ENCODE measurements at regions not wholly inside any gene's neighbourhood (a gene's known extent, or its start where the extent isn't known, plus 50 kb on each side); places are given as distances from the start of the nearest gene placed in this dataset.

DNA sequence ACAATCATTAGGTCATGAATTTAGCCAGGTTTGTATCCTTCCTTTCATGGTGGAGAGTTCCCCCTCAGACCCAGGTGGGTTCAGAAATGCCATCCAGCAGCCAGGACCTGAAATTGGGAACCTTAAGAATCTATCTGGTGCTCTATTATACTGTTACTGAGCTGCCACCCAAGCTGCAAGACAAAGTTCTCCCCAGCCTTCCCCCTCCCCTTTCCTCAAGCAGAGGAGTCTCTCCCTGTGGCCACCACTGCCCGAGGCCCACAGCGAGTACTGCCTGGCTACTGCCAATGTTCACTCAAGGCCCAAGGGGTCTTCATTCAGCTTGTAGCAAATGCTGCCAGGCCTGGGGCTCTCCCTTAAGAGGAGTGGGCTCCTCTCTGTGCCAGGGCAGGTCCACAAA lies 133.8 kb downstream of the TMEM38B start:
- no peaks in the 10 kb centered on the region for H3K27me3 ChIP-seq
- H3K4me3 ChIP-seq: no peak overlapping the region
- no peak overlapping the region for H3K27ac ChIP-seq
- no peaks in the 10 kb centered on the region for H3K36me3 ChIP-seq
- TF ChIP-seq, protein P1, sequence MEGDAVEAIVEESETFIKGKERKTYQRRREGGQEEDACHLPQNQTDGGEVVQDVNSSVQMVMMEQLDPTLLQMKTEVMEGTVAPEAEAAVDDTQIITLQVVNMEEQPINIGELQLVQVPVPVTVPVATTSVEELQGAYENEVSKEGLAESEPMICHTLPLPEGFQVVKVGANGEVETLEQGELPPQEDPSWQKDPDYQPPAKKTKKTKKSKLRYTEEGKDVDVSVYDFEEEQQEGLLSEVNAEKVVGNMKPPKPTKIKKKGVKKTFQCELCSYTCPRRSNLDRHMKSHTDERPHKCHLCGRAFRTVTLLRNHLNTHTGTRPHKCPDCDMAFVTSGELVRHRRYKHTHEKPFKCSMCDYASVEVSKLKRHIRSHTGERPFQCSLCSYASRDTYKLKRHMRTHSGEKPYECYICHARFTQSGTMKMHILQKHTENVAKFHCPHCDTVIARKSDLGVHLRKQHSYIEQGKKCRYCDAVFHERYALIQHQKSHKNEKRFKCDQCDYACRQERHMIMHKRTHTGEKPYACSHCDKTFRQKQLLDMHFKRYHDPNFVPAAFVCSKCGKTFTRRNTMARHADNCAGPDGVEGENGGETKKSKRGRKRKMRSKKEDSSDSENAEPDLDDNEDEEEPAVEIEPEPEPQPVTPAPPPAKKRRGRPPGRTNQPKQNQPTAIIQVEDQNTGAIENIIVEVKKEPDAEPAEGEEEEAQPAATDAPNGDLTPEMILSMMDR (IDR thresholded peaks at IDR 0.05): no peak
- no peak for TF ChIP-seq POLR2A (IDR thresholded peaks at IDR 0.05)
- DNase-seq (no peak), ATAC-seq (no peak)
- intact Hi-C loops (cut with DNase I): no loop called here
- no peaks in the 10 kb centered on the region for H3K4me1 ChIP-seq
- peaks cover 0 to 12% (median 2%) of the 10 kb centered on the region in 12 donors for H3K9me3 ChIP-seq
- 93 to 96% (median 95%) methylated on average over 2 of the region's 2 CpGs for WGBS, 4 donors

DNA sequence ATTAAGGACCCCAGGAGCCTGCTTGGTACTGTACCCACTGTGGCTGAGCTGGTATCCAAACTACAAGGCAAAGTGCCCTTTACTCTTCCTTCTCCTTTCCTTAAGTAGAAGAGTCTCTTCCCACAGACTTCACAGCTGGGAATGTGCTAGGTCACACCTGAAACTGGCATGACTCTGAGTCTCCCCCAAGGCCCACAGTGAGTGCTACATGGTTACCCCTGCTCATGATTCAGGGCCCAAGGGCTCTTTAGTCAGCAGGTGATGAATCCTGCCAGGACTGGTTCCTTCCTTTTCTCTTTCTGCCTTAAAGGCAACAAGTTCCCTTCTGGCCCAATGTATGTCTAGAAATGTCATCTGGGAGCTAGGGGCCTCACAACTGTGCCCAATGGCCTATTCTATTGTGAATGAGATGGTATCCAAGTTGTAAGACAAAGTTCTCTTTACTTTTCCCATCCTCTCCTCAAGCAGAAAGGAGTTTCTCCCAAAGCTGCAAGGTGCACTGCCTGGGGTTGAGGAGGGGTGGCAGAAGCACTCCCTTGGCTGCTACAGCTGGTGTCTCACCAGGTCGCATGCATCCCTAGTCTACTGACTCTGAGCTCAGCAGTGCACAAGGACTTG lies 134.4 kb downstream of the TMEM38B start:
- ATAC-seq: no peak
- Histone ChIP-seq H3K27ac (no peak overlapping the region), H3K4me1 (no peaks in the 10 kb centered on the region), H3K27me3 (no peaks in the 10 kb centered on the region), H3K36me3 (no peaks in the 10 kb centered on the region), H3K4me3 (no peak overlapping the region), H3K9me3 (peaks cover 0 to 7% (median under 1%) of the 10 kb centered on the region in 12 donors)
- WGBS, 4 donors: 0 to 90% (median 69%) methylated on average over 1 of the region's 1 CpG
- no peak for DNase-seq
- no peak for TF ChIP-seq POLR2A (IDR thresholded peaks at IDR 0.05)
- TF ChIP-seq, protein P1 (IDR thresholded peaks at IDR 0.05): no peak
- intact Hi-C loops (cut with DNase I): no loop called here

DNA sequence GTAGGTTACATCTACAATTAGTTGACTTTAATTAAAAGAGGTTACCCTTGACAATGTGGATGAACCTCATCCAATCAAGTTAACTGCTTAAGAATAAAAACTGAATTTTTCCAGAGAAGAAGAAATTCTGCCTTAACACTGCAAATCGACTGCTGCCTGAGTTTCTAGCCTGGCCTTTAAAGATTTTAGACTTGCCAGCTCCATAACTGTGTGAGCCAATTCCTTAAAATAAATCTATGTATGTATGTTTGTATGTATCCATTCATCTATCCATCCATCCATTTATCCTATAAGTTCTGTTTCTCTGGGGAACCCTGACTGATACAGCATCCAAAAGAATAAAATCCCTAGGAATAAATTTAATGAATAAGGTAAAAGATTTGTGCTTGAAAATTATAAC lies 136.1 kb downstream of the TMEM38B start:
- Histone ChIP-seq H3K4me3 (no peak overlapping the region), H3K4me1 (peaks cover 0 to under 1% (median 0%) of the 10 kb centered on the region in 12 donors), H3K9me3 (no peaks in the 10 kb centered on the region), H3K27me3 (no peaks in the 10 kb centered on the region), H3K36me3 (no peaks in the 10 kb centered on the region), H3K27ac (no peak overlapping the region)
- no peak for TF ChIP-seq POLR2A (IDR thresholded peaks at IDR 0.05)
- TF ChIP-seq, protein P1 (IDR thresholded peaks at IDR 0.05): no peak
- WGBS, 4 donors: 65 to 83% (median 76%) methylated on average over 1 of the region's 1 CpG
- ATAC-seq (no peak), DNase-seq (no peak)
- intact Hi-C loops (cut with DNase I): loop anchor here in 1 of 10 donors (10.0 kb wide), 1 partner anchor 1334 kb away; no protein-coding TSS in a partner anchor

DNA sequence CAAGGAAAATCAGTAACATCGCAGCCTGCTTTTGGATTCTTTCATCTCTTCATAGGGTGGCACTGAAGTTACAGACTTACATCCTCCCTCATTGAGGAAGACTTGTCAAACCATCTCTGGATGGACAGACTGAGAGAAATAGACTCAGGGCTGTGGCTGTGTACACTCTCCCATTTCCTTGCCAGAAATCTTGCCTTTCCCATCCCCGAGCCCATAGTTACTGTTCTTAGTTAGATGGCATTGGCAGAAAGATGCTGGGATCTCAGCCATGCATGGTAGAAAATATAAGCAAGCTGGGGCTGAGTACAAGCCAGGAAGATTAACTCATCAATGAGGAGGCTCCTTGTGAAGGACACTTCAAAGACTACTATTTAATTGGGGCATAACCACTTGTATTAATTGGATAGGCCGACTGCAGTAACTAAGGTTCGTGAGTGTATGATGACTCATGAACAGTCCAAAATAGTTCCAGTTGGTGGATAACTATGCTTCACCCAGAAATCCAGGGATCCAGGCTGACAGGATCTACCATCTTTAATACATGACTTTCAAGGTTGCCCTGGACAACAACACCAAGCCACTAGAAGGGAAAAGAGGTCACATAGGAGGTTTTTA lies 137.9 kb downstream of the TMEM38B start:
- no peaks in the 10 kb centered on the region for H3K36me3 ChIP-seq
- peaks cover 0 to 8% (median 0%) of the 10 kb centered on the region in 12 donors for H3K4me1 ChIP-seq
- ATAC-seq (peak in 1 of 4 donors; percentile 27), DNase-seq (no peak)
- 66 to 85% (median 81%) methylated on average over 4 of the region's 4 CpGs for WGBS, 4 donors
- no peak overlapping the region for H3K4me3 ChIP-seq
- H3K27ac ChIP-seq: no peak overlapping the region
- H3K27me3 ChIP-seq: no peaks in the 10 kb centered on the region
- no peaks in the 10 kb centered on the region for H3K9me3 ChIP-seq
- TF ChIP-seq, protein P1 (IDR thresholded peaks at IDR 0.05): no peak
- TF ChIP-seq POLR2A (IDR thresholded peaks at IDR 0.05): no peak
- intact Hi-C loops (cut with DNase I): loop anchor here in 1 of 10 donors (10.0 kb wide), 1 partner anchor 1333 kb away; no protein-coding TSS in a partner anchor

All from heart left ventricle (tissue), 16 donors.